ENCODE measurements at regions not wholly inside any gene's neighbourhood (a gene's known extent, or its start where the extent isn't known, plus 50 kb on each side); places are given as distances from the start of the nearest gene placed in this dataset.
"Not testable (repeated sequence)": the region's sequence is repeated elsewhere in the genome, so short reads cannot be mapped to it uniquely, and the experiment has no call there.

DNA sequence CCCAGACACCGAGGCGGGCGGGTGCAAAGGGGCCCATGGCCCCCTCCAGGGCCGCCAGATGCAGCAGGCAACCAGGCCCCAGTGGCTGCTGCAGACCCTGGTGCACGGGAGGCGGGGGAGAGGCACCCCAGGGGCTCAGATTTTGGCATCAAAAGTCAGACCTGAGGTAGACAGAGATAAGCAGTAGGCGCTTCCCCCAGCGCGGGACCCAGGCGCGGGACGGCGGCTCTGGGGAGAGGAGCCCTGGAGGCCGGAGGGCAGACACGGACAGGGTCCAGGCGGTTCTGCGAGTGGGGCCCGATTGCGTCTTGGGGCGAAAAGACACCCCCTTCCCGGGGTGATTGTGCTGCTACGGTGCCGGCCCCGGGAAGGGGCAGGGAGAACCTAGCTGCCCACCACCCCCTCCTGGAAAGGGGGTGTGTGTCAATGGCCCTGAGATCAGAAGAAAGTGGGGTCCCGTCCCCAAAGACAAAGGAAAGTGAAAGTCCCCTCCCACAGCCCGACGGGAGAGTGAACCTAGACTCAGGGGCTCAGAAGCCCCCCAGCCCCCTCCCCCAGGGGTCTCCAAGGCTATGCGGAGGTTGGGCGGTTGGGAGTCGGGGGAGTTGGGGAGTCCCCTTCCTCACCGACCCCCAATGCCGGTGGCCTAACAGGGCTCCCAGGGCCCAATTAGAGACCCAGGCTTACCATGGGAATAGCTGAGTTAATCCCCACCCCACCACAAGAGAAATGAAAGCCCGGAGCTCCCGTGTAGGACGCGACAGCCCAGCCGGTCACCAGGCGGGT lies 178.5 kb downstream of the SPATA31A1 start:
- not testable (repeated sequence) for H3K27ac ChIP-seq (ENCODE audit: low read length, poor library complexity, severe bottlenecking); H3K14ac ChIP-seq (ENCODE audit: low read length in 2 of 2); H3K18ac ChIP-seq (ENCODE audit: low read depth in 1 of 2, low read length in 2 of 2); H2AFZ ChIP-seq (ENCODE audit: low read depth, low read length); H2BK120ac ChIP-seq (ENCODE audit: low read depth, low read length); H3K23ac ChIP-seq (ENCODE audit: low read length in 2 of 2); H3K36me3 ChIP-seq (ENCODE audit: control insufficient read depth in 1 of 2, insufficient read depth in 2 of 2, low read depth in 1 of 2, low read length in 2 of 2); H2BK5ac ChIP-seq (ENCODE audit: low read depth, low read length, poor library complexity, severe bottlenecking); H3K4me3 ChIP-seq (ENCODE audit: insufficient read depth in 1 of 2, low read depth in 1 of 2, low read length in 2 of 2); H4K8ac ChIP-seq (ENCODE audit: low read length); H4K91ac ChIP-seq (ENCODE audit: low read length); H2BK15ac ChIP-seq (ENCODE audit: low read depth, poor library complexity, severe bottlenecking); H3K4me1 ChIP-seq (ENCODE audit: control insufficient read depth, insufficient read depth, low read depth, low read length); DNase-seq; H2AK5ac ChIP-seq (ENCODE audit: low read length, severe bottlenecking); H3K27me3 ChIP-seq (ENCODE audit: control insufficient read depth in 1 of 2, insufficient read depth in 1 of 2, low read length in 2 of 2); H2BK12ac ChIP-seq (ENCODE audit: low read length in 2 of 2); H3K9ac ChIP-seq (ENCODE audit: low read length); H3K79me1 ChIP-seq (replicated peaks; ENCODE audit: low read length, poor library complexity, severe bottlenecking); H3K4me2 ChIP-seq (ENCODE audit: low read length, poor library complexity, severe bottlenecking); H3K4ac ChIP-seq (ENCODE audit: low read depth in 1 of 2, low read length in 2 of 2); H3K9me3 ChIP-seq (ENCODE audit: control insufficient read depth, low read length)
- no CpG with 5 or more reads among the region's 38 CpGs for WGBS

DNA sequence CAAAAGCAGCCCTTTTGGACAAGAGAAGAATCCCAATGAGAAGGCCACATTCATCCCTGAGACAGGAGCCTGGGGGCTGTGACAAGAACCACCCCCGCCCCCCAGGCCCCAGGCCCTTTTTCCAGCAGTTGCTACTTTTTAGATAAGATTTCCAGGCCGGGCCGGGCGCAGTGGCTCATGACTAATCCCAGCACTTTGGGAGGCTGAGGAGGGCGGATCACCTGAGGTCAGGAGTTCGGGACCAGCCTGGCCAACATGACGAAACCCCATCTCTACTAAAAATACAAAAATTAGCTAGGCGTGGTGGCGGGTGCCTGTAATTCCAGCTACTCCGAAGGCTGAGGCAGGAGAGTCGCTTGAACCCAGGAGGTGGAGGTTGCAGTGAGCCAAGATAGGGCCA lies 179.4 kb downstream of the SPATA31A1 start:
- not testable (repeated sequence) for H2BK120ac ChIP-seq (ENCODE audit: low read depth, low read length); H3K18ac ChIP-seq (ENCODE audit: low read depth in 1 of 2, low read length in 2 of 2); H2AFZ ChIP-seq (ENCODE audit: low read depth, low read length); H4K8ac ChIP-seq (ENCODE audit: low read length); H2AK5ac ChIP-seq (ENCODE audit: low read length, severe bottlenecking); H3K4me1 ChIP-seq (ENCODE audit: control insufficient read depth, insufficient read depth, low read depth, low read length); H3K4me3 ChIP-seq (ENCODE audit: insufficient read depth in 1 of 2, low read depth in 1 of 2, low read length in 2 of 2); DNase-seq; H3K27ac ChIP-seq (ENCODE audit: low read length, poor library complexity, severe bottlenecking); H3K9ac ChIP-seq (ENCODE audit: low read length); H3K9me3 ChIP-seq (ENCODE audit: control insufficient read depth, low read length); H2BK5ac ChIP-seq (ENCODE audit: low read depth, low read length, poor library complexity, severe bottlenecking); H3K36me3 ChIP-seq (ENCODE audit: control insufficient read depth in 1 of 2, insufficient read depth in 2 of 2, low read depth in 1 of 2, low read length in 2 of 2); H2BK15ac ChIP-seq (ENCODE audit: low read depth, poor library complexity, severe bottlenecking); H4K91ac ChIP-seq (ENCODE audit: low read length); H3K4ac ChIP-seq (ENCODE audit: low read depth in 1 of 2, low read length in 2 of 2); H3K14ac ChIP-seq (ENCODE audit: low read length in 2 of 2); H3K27me3 ChIP-seq (ENCODE audit: control insufficient read depth in 1 of 2, insufficient read depth in 1 of 2, low read length in 2 of 2); H3K4me2 ChIP-seq (ENCODE audit: low read length, poor library complexity, severe bottlenecking); H3K23ac ChIP-seq (ENCODE audit: low read length in 2 of 2); H2BK12ac ChIP-seq (ENCODE audit: low read length in 2 of 2); H3K79me1 ChIP-seq (replicated peaks; ENCODE audit: low read length, poor library complexity, severe bottlenecking)
- WGBS, result no CpG with 5 or more reads among the region's 11 CpGs

DNA sequence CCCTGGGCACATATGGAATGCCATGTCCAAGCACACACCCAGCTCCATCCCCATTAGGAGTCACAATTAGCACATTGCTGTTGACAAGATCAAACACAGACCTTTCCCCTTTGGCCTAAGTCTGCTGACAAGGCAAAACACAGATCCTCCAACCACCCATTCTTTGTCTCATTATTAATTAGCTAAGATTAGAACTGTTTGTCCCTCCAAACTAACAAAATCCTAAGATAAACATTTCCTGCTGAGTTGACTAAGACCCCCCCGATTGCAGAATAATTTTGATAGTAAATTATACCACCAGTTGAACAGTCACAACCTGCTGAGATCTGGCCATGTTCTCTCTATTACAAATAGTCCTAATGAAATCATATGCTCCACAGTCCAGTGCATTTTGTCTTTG lies 186.7 kb downstream of the SPATA31A1 start:
- H3K4me1 ChIP-seq (ENCODE audit: control insufficient read depth, insufficient read depth, low read depth, low read length); H2AFZ ChIP-seq (ENCODE audit: low read depth, low read length); H2BK120ac ChIP-seq (ENCODE audit: low read depth, low read length); H3K14ac ChIP-seq (ENCODE audit: low read length in 2 of 2); H3K4ac ChIP-seq (ENCODE audit: low read depth in 1 of 2, low read length in 2 of 2); H3K9ac ChIP-seq (ENCODE audit: low read length); H3K79me1 ChIP-seq (replicated peaks; ENCODE audit: low read length, poor library complexity, severe bottlenecking); H3K27ac ChIP-seq (ENCODE audit: low read length, poor library complexity, severe bottlenecking); H4K8ac ChIP-seq (ENCODE audit: low read length); H3K4me3 ChIP-seq (ENCODE audit: insufficient read depth in 1 of 2, low read depth in 1 of 2, low read length in 2 of 2); DNase-seq; H2BK15ac ChIP-seq (ENCODE audit: low read depth, poor library complexity, severe bottlenecking); H3K18ac ChIP-seq (ENCODE audit: low read depth in 1 of 2, low read length in 2 of 2); H3K27me3 ChIP-seq (ENCODE audit: control insufficient read depth in 1 of 2, insufficient read depth in 1 of 2, low read length in 2 of 2); H3K9me3 ChIP-seq (ENCODE audit: control insufficient read depth, low read length); H3K36me3 ChIP-seq (ENCODE audit: control insufficient read depth in 1 of 2, insufficient read depth in 2 of 2, low read depth in 1 of 2, low read length in 2 of 2); H2AK5ac ChIP-seq (ENCODE audit: low read length, severe bottlenecking); H4K91ac ChIP-seq (ENCODE audit: low read length); H3K4me2 ChIP-seq (ENCODE audit: low read length, poor library complexity, severe bottlenecking); H2BK12ac ChIP-seq (ENCODE audit: low read length in 2 of 2); H2BK5ac ChIP-seq (ENCODE audit: low read depth, low read length, poor library complexity, severe bottlenecking); H3K23ac ChIP-seq (ENCODE audit: low read length in 2 of 2): not testable (repeated sequence)
- no CpG with 5 or more reads among the region's 1 CpG for WGBS

DNA sequence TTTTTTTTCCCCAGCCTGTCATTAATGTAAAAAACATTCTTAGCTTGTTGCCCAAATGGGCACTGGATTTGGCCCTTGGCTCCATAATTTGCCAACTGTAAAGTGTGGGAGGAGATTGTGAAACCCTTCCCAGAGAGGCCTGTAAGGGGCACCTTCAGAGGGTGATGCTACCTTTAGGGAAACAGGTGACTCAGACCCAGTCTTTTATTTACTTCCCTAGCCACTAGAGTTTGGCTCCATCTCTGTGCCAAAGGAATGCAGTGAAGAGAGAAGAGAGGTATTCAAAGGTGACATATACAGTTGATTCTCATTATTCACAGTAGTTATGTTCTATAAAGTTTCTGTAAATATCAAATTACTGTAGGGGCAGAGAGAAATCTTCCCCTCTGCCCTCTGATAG lies 189.6 kb downstream of the SPATA31A1 start:
- H2AK5ac ChIP-seq (ENCODE audit: low read length, severe bottlenecking); H4K91ac ChIP-seq (ENCODE audit: low read length); H2BK15ac ChIP-seq (ENCODE audit: low read depth, poor library complexity, severe bottlenecking); H3K27ac ChIP-seq (ENCODE audit: low read length, poor library complexity, severe bottlenecking); H3K23ac ChIP-seq (ENCODE audit: low read length in 2 of 2); H3K79me1 ChIP-seq (replicated peaks; ENCODE audit: low read length, poor library complexity, severe bottlenecking); H3K36me3 ChIP-seq (ENCODE audit: control insufficient read depth in 1 of 2, insufficient read depth in 2 of 2, low read depth in 1 of 2, low read length in 2 of 2); H3K14ac ChIP-seq (ENCODE audit: low read length in 2 of 2); H3K4ac ChIP-seq (ENCODE audit: low read depth in 1 of 2, low read length in 2 of 2); H3K27me3 ChIP-seq (ENCODE audit: control insufficient read depth in 1 of 2, insufficient read depth in 1 of 2, low read length in 2 of 2); H2BK5ac ChIP-seq (ENCODE audit: low read depth, low read length, poor library complexity, severe bottlenecking); H3K9me3 ChIP-seq (ENCODE audit: control insufficient read depth, low read length); H3K18ac ChIP-seq (ENCODE audit: low read depth in 1 of 2, low read length in 2 of 2); H2AFZ ChIP-seq (ENCODE audit: low read depth, low read length); H2BK12ac ChIP-seq (ENCODE audit: low read length in 2 of 2); H4K8ac ChIP-seq (ENCODE audit: low read length); H2BK120ac ChIP-seq (ENCODE audit: low read depth, low read length); H3K4me3 ChIP-seq (ENCODE audit: insufficient read depth in 1 of 2, low read depth in 1 of 2, low read length in 2 of 2); DNase-seq; H3K4me2 ChIP-seq (ENCODE audit: low read length, poor library complexity, severe bottlenecking); H3K4me1 ChIP-seq (ENCODE audit: control insufficient read depth, insufficient read depth, low read depth, low read length); H3K9ac ChIP-seq (ENCODE audit: low read length): not testable (repeated sequence)

Measured in mesenchymal stem cell (in vitro differentiated cells and primary cell).